Stimulated activated CD4-positive, alpha-beta T cell treated with anti-CD3 and anti-CD28 coated beads, TNF-alpha, amount 100 ng/mL, for 48 hours (primary cell): ENCODE measurements at regions not wholly inside any gene's neighbourhood (a gene's known extent, or its start where the extent isn't known, plus 50 kb on each side); places are given as distances from the start of the nearest gene placed in this dataset.

Source experiments
- DNase-seq, 3 donors: peaks; one replicate each; pipeline ENCODE4 v3.0.0-alpha.2; 2020; ENCODE audit warnings: low read depth in 3 of 3

- DNase-seq, result no peak
These were observed 530.2 kb upstream of the NBEA start for GRCh38 chr13:34411894-34412293.

- DNase-seq, result no peak
These were observed 529.8 kb upstream of the NBEA start for GRCh38 chr13:34412295-34412694.

- DNase-seq, result no peak
These were observed 529.2 kb upstream of the NBEA start for GRCh38 chr13:34412817-34413375.

GRCh38 chr13:34413538-34414210, 528.4 kb upstream of the NBEA start:
- no peak for DNase-seq

- no peak for DNase-seq
These were observed 527.5 kb upstream of the NBEA start for GRCh38 chr13:34414616-34415015.

GRCh38 chr13:34416971-34417380, 525.1 kb upstream of the NBEA start:
- no peak for DNase-seq

- no peak for DNase-seq
These were observed 524.2 kb upstream of the NBEA start for GRCh38 chr13:34417896-34418295.

GRCh38 chr13:34419025-34419424, 523.0 kb upstream of the NBEA start:
- DNase-seq, result no peak

GRCh38 chr13:34419755-34420154, 522.3 kb upstream of the NBEA start:
- DNase-seq, result no peak

GRCh38 chr13:34420702-34421346, 521.2 kb upstream of the NBEA start:
- DNase-seq, result no peak

GRCh38 chr13:34421347-34421719, 520.7 kb upstream of the NBEA start:
- DNase-seq, result no peak

GRCh38 chr13:34421858-34422475, 520.1 kb upstream of the NBEA start:
- no peak for DNase-seq

- no peak for DNase-seq
These were observed 519.1 kb upstream of the NBEA start for GRCh38 chr13:34422956-34423355.

- DNase-seq, result no peak
These were observed 516.6 kb upstream of the NBEA start for GRCh38 chr13:34425327-34425949.

GRCh38 chr13:34428911-34429310, 513.2 kb upstream of the NBEA start:
- no peak for DNase-seq

GRCh38 chr13:34430294-34430693, 511.8 kb upstream of the NBEA start:
- DNase-seq, result no peak

- DNase-seq, result no peak
These were observed 510.1 kb upstream of the NBEA start for GRCh38 chr13:34431827-34432581.

- DNase-seq, result no peak
These were observed 506.7 kb upstream of the NBEA start for GRCh38 chr13:34435338-34435737.

GRCh38 chr13:34437873-34438272, 504.2 kb upstream of the NBEA start:
- no peak for DNase-seq

- DNase-seq, result no peak
These were observed 489.2 kb upstream of the NBEA start for GRCh38 chr13:34452831-34453230.

GRCh38 chr13:34458756-34459715, 483.0 kb upstream of the NBEA start:
- DNase-seq, result no peak
